ENCODE measurements at regions not wholly inside any gene's neighbourhood (a gene's known extent, or its start where the extent isn't known, plus 50 kb on each side); places are given as distances from the start of the nearest gene placed in this dataset.

DNA sequence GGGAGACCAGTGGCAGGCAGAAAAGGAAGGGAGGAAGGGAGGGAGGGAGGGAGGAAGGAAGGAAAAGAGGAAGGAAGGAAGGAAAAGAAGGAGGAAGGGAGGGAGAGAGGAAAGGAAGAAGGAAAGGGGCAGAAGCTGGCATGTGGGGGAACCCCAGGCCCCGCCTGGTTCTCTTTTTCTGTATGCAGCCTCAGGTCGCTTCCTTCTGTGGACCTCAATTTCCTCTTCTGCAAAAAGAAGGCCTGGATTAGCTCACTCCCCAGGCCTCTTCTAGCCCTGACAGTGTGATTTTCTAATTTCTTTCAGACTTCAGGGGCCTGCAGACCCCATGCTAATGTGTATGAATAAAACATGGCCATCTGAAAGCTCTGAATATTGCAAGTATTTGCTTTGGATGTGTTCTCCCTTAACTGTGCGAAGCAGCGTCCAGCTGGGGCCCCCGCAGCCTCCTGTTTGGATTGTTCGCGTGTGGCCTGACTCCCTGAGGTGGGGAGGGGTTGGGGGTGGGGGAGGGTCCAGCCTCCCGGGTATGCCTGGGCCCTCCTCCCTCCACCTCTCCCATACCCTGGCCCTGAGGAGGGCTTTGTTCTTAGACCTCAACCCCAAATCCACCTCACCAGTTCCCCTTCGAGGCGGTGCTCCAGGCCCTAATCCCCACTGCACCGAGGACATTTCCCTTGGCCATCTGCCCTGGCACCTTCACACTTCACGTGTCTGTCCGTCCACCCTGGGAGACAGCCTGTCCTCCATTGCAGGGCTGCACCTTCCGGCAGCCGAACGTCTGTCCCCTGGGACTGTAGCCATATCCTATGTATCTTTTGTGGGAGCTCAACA lies 199.9 kb upstream of the ATP6AP2 start:
- H3K9me3 ChIP-seq (replicated peaks; ENCODE audit: control insufficient read depth, insufficient read depth, low read length) = no peaks in the 10 kb centered on the region
- no peak overlapping the region for H3K27ac ChIP-seq (ENCODE audit: insufficient read depth, low read depth, low read length)
- H3K79me2 ChIP-seq (ENCODE audit: control insufficient read depth, insufficient read depth, low read length) = no peaks in the 10 kb centered on the region
- no TSS peak for BruUV-seq (replicated peaks)
- intact Hi-C loops (cut with micrococcal nuclease) (no loop called here), dilution Hi-C loops (cut with MboI; ENCODE audit: extremely low pct_ligation_motif_present, low sequenced_read_pairs) (no loop called here)
- no peaks in the 10 kb centered on the region for H3K36me3 ChIP-seq (ENCODE audit: control insufficient read depth in 2 of 2, extremely low read depth in 1 of 2, insufficient read depth in 2 of 2, low read length in 2 of 2)
- CTCF ChIA-PET = no interaction called here
- no peak overlapping the region for H3K4me3 ChIP-seq (replicated peaks in 1 of 3; ENCODE audit: insufficient read depth in 1 of 3, low read depth in 1 of 3, low read length in 3 of 3)
- H3K4me1 ChIP-seq (ENCODE audit: control insufficient read depth, extremely low read depth, insufficient read depth, low read length) = no peaks in the 10 kb centered on the region
- no peak for DNase-seq (ENCODE audit: low read depth, low spot score)
- H4K20me1 ChIP-seq (replicated peaks; ENCODE audit: control insufficient read depth, extremely low read depth, insufficient read depth, low read length) = no peaks in the 10 kb centered on the region
- H3K9me1 ChIP-seq (replicated peaks; ENCODE audit: control insufficient read depth, extremely low read depth, insufficient read depth, low read length) = no peaks in the 10 kb centered on the region
- POLR2A ChIA-PET = no interaction called here
- no peak overlapping the region for H3K4me2 ChIP-seq (ENCODE audit: insufficient read depth, low read length)
- FAIRE-seq = no peak
- H3K9ac ChIP-seq (replicated peaks; ENCODE audit: extremely low read depth, insufficient read depth, low read length) = no peak overlapping the region
- H2AFZ ChIP-seq (ENCODE audit: low read depth, low read length) = no peak overlapping the region
- no peaks in the 10 kb centered on the region for H3K27me3 ChIP-seq (ENCODE audit: control insufficient read depth in 2 of 2, insufficient read depth in 2 of 2, low read length in 2 of 2)
- TF ChIP-seq JUN (IDR thresholded peaks at IDR 0.05; ENCODE audit: borderline replicate concordance, insufficient read depth, insufficient read length, low read depth) = no peak
- TF ChIP-seq GATA2 (IDR thresholded peaks at IDR 0.05; ENCODE audit: insufficient read depth, insufficient read length, low read depth, low read length) = no peak
- no peak for TF ChIP-seq POLR2A (IDR thresholded peaks at IDR 0.05; ENCODE audit: low read depth, low read length)
- no peak for TF ChIP-seq EZH2 (IDR thresholded peaks at IDR 0.05; ENCODE audit: borderline replicate concordance, low read depth, low read length, severe bottlenecking)
- TF ChIP-seq POLR2AphosphoS5 (IDR thresholded peaks at IDR 0.05; ENCODE audit: insufficient read depth, low read depth, low read length) = no peak
- TF ChIP-seq, protein P1, sequence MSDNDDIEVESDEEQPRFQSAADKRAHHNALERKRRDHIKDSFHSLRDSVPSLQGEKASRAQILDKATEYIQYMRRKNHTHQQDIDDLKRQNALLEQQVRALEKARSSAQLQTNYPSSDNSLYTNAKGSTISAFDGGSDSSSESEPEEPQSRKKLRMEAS (IDR thresholded peaks at IDR 0.05; ENCODE audit: insufficient read depth, insufficient read length) = no peak
- TF ChIP-seq FOS (IDR thresholded peaks at IDR 0.05; ENCODE audit: borderline replicate concordance, insufficient read depth, low read length) = no peak
- TF ChIP-seq, protein P2, sequence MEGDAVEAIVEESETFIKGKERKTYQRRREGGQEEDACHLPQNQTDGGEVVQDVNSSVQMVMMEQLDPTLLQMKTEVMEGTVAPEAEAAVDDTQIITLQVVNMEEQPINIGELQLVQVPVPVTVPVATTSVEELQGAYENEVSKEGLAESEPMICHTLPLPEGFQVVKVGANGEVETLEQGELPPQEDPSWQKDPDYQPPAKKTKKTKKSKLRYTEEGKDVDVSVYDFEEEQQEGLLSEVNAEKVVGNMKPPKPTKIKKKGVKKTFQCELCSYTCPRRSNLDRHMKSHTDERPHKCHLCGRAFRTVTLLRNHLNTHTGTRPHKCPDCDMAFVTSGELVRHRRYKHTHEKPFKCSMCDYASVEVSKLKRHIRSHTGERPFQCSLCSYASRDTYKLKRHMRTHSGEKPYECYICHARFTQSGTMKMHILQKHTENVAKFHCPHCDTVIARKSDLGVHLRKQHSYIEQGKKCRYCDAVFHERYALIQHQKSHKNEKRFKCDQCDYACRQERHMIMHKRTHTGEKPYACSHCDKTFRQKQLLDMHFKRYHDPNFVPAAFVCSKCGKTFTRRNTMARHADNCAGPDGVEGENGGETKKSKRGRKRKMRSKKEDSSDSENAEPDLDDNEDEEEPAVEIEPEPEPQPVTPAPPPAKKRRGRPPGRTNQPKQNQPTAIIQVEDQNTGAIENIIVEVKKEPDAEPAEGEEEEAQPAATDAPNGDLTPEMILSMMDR (IDR thresholded peaks at IDR 0.05; ENCODE audit: extremely low read depth in 1 of 2, insufficient read depth in 1 of 2, low read depth in 1 of 2, low read length in 2 of 2) = no peak
- TF ChIP-seq MYC (IDR thresholded peaks at IDR 0.05; ENCODE audit: low read depth, low read length) = no peak

Measured in endothelial cell of umbilical vein (primary cell).